Colonic mucosa (tissue), 4 donors: ENCODE measurements at regions not wholly inside any gene's neighbourhood (a gene's known extent, or its start where the extent isn't known, plus 50 kb on each side); places are given as distances from the start of the nearest gene placed in this dataset.

Experiments used
- DNase-seq: peaks from one replicate; pipeline ENCODE4 v3.0.0-alpha.2; 2020
- H3K27ac ChIP-seq: fragments of 200-600 bp; one replicate; pipeline ENCODE4 v1.8.0; 2021
- H3K27me3 ChIP-seq: fragments of 200-600 bp; one replicate; pipeline ENCODE4 v1.8.0; 2021
- H3K36me3 ChIP-seq: fragments of 200-600 bp; one replicate; pipeline ENCODE4 v1.8.0; 2021
- H3K4me1 ChIP-seq: fragments of 200-600 bp; one replicate; pipeline ENCODE4 v1.8.0; 2021; ENCODE audit warnings: mild to moderate bottlenecking
- H3K4me3 ChIP-seq: fragments of 200-600 bp; one replicate; pipeline ENCODE4 v1.8.0; 2021
- H3K9ac ChIP-seq, 2 donors: one replicate each; pipeline ENCODE4 v1.7.0; 2013; ENCODE audit warnings: control low read depth in 2 of 2, low read depth in 2 of 2, low read length in 2 of 2
- H3K9me3 ChIP-seq: fragments of 200-600 bp; one replicate; pipeline ENCODE4 v1.8.0; 2021
- intact Hi-C: fragments of 100-400 bp; cut with DNase I; formaldehyde crosslinking; loops from one replicate; pipeline ENCODE4 v1.14.1; 2022
- TF ChIP-seq, protein P1 (sequence below): fragments of 200-600 bp; IDR thresholded peaks from one replicate; pipeline ENCODE4 v1.8.0; 2022; ENCODE audit warnings: antibody characterized with exemption, mild to moderate bottlenecking
- donor health status: healthy.
- donor health status: DM: no; HTN: no; CAD: no.
- donor health status: DM: no; HTN: no; CAD: no.

DNA sequence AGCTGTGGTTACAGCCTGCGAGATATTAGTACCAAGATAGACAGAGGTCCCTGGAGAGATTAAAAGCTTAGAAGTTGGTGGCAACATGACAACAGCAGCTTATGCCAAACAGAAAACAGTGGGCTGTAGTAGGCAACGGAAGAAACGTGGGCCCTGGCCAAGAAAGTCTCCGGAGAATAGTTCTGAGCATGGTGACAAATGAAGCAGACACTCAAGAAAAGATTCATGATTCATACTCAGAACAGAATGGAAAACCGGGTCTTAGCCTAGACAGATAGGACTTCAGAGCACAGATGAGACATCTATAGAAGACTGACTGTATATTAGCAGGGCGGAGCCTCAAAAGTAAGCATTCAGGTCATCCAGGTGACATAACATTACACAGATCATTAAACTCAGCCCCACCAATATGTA lies 727.4 kb downstream of the ETS1 start:
- TF ChIP-seq, protein P1, sequence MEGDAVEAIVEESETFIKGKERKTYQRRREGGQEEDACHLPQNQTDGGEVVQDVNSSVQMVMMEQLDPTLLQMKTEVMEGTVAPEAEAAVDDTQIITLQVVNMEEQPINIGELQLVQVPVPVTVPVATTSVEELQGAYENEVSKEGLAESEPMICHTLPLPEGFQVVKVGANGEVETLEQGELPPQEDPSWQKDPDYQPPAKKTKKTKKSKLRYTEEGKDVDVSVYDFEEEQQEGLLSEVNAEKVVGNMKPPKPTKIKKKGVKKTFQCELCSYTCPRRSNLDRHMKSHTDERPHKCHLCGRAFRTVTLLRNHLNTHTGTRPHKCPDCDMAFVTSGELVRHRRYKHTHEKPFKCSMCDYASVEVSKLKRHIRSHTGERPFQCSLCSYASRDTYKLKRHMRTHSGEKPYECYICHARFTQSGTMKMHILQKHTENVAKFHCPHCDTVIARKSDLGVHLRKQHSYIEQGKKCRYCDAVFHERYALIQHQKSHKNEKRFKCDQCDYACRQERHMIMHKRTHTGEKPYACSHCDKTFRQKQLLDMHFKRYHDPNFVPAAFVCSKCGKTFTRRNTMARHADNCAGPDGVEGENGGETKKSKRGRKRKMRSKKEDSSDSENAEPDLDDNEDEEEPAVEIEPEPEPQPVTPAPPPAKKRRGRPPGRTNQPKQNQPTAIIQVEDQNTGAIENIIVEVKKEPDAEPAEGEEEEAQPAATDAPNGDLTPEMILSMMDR, result no peak
- H3K4me1 ChIP-seq, result no peaks in the 10 kb centered on the region
- H3K27ac ChIP-seq, result no peak overlapping the region
- H3K36me3 ChIP-seq, result no peaks in the 10 kb centered on the region
- intact Hi-C loops, result no loop called here
- no peak for DNase-seq
- no peaks in the 10 kb centered on the region for H3K27me3 ChIP-seq
- no peaks in the 10 kb centered on the region for H3K9me3 ChIP-seq
- H3K4me3 ChIP-seq, result no peak overlapping the region
- no peak overlapping the region for H3K9ac ChIP-seq

DNA sequence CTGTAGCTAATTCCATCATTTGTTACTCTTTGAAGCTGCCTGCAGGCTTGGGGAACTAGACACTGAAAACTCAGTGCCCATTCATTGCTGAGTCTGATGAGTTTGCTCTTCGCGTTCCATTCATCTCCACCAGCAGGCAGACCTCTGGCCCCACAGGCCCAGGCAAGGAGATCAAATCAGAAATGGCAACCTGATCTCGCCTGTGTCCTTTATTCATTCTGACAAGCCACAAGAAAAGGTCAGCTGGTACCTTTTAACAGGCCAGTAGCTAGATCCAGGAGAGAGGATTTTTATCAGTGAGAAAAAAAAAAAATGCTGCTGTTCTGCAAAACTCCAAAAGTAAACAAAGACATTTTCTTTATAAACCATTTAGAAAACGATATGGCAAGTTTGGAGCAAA lies 742.5 kb downstream of the ETS1 start:
- DNase-seq, result no peak
- Histone ChIP-seq H3K27ac (no peak overlapping the region), H3K27me3 (no peaks in the 10 kb centered on the region), H3K4me3 (no peak overlapping the region), H3K9ac (no peak overlapping the region), H3K9me3 (no peaks in the 10 kb centered on the region), H3K36me3 (no peaks in the 10 kb centered on the region), H3K4me1 (no peaks in the 10 kb centered on the region)
- TF ChIP-seq, protein P1, result no peak
- intact Hi-C loops, result no loop called here

DNA sequence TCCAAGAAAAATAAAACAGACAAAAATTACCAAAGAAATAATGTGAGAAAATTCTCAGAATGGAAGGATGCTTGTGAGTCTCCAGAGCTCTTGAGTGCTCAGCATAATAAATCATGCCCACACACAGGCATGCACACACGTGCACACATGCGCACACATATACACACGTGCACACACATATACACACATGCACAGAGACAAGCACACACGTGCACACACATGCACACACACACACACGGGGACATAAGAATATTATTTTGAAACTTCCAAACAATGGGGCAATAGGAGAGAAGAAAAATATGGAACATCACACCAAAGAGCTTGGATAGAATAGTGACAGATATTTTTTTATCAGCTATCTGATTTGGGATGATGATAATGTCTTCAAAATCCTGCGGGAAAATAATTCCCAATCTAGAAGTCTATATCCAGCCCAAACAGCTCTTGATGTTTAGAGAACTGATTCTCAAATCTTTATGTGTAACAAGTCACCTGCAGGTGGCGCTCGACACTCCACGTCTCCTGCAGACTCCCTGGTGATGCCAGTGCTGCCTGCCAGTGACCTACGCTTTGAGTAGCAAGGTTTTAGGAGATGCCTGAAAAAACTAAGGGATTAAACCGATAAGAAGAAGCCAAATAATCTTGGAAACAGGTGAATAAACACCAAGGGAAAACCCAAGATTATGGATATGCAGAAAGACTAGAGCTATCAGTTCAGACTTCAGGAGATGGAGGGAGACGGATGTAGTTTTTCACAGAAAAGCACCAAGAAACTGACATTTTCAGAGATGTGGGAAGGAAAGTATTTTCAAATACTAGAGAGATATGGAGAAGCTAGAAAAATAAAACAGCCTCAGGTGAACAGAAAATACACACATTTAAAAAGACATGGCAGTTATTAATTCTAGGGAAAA lies 743.6 kb downstream of the ETS1 start:
- TF ChIP-seq, protein P1, result peak; percentile 43
- H3K27me3 ChIP-seq, result no peaks in the 10 kb centered on the region
- no peak overlapping the region for H3K4me3 ChIP-seq
- DNase-seq, result peak; percentile 74
- no peak overlapping the region for H3K9ac ChIP-seq
- H3K9me3 ChIP-seq, result no peaks in the 10 kb centered on the region
- no peaks in the 10 kb centered on the region for H3K4me1 ChIP-seq
- H3K36me3 ChIP-seq, result no peaks in the 10 kb centered on the region
- H3K27ac ChIP-seq, result no peak overlapping the region
- intact Hi-C loops, result no loop called here

DNA sequence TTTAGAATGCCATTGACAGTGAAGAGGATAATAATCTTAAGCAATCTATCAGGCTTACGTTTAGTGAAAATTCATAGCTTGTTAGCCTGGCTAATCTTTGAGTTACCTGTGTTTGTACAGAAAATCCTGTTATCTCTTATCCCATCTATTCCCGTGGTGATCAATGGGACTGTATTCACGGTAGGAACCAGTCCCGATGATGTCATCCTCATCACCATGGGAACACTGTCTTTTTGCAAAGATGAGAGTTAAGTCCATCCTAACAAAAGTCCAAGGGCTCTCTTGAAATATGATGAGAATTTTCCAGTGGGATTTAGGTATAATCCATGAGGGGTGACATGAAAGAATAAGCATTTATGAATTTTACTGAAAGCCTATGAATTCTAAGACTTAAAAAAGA lies 762.2 kb downstream of the ETS1 start:
- intact Hi-C loops, result no loop called here
- no peak overlapping the region for H3K4me3 ChIP-seq
- H3K9me3 ChIP-seq, result no peaks in the 10 kb centered on the region
- no peak for DNase-seq
- no peak overlapping the region for H3K27ac ChIP-seq
- TF ChIP-seq, protein P1, result no peak
- H3K9ac ChIP-seq, result no peak overlapping the region
- H3K27me3 ChIP-seq, result no peaks in the 10 kb centered on the region
- H3K4me1 ChIP-seq, result no peaks in the 10 kb centered on the region
- no peaks in the 10 kb centered on the region for H3K36me3 ChIP-seq

DNA sequence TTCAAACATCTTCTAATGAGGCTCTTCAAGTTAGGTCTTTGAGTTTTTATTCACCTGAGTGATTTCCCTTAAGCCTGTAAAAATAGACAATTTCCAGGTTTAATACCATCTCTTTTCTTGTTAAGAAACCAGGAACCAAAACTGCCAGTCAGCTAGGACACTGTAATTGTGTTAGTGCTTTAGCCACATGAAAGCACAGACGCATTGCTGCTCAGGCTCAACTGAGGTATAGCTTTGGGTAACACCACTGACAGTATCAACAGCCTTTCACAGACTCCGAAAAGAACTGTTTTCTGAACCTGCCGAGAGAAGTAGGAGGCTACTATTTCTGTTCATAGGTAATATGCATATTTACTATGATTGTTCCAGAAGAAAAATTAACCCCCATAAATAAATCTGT lies 768.7 kb downstream of the ETS1 start:
- H3K9me3 ChIP-seq, result no peaks in the 10 kb centered on the region
- H3K4me1 ChIP-seq, result no peaks in the 10 kb centered on the region
- TF ChIP-seq, protein P1, result no peak
- H3K36me3 ChIP-seq, result no peaks in the 10 kb centered on the region
- no peak overlapping the region for H3K27ac ChIP-seq
- DNase-seq, result no peak
- no peaks in the 10 kb centered on the region for H3K27me3 ChIP-seq
- no peak overlapping the region for H3K9ac ChIP-seq
- no peak overlapping the region for H3K4me3 ChIP-seq
- intact Hi-C loops, result no loop called here
